Activated CD8-positive, alpha-beta memory T cell treated with anti-CD3 and anti-CD28 coated beads for 4 hours (primary cell): ENCODE measurements at regions not wholly inside any gene's neighbourhood (a gene's known extent, or its start where the extent isn't known, plus 50 kb on each side); places are given as distances from the start of the nearest gene placed in this dataset.
"Not testable (repeated sequence)": the region's sequence is repeated elsewhere in the genome, so short reads cannot be mapped to it uniquely, and the experiment has no call there.

Experiments used
- DNase-seq, 2 donors: peaks; one replicate each; pipeline ENCODE4 v3.0.0-alpha.2; 2020; ENCODE audit warnings: low read depth in 2 of 2

GRCh38 chr7:10767771-10768170 lies 205.9 kb upstream of the PHF14 start:
- no peak for DNase-seq

- no peak for DNase-seq
These were observed 203.5 kb upstream of the PHF14 start for GRCh38 chr7:10770176-10770575.

- no peak for DNase-seq
These were observed 200.2 kb upstream of the PHF14 start for GRCh38 chr7:10773430-10773829.

DNA sequence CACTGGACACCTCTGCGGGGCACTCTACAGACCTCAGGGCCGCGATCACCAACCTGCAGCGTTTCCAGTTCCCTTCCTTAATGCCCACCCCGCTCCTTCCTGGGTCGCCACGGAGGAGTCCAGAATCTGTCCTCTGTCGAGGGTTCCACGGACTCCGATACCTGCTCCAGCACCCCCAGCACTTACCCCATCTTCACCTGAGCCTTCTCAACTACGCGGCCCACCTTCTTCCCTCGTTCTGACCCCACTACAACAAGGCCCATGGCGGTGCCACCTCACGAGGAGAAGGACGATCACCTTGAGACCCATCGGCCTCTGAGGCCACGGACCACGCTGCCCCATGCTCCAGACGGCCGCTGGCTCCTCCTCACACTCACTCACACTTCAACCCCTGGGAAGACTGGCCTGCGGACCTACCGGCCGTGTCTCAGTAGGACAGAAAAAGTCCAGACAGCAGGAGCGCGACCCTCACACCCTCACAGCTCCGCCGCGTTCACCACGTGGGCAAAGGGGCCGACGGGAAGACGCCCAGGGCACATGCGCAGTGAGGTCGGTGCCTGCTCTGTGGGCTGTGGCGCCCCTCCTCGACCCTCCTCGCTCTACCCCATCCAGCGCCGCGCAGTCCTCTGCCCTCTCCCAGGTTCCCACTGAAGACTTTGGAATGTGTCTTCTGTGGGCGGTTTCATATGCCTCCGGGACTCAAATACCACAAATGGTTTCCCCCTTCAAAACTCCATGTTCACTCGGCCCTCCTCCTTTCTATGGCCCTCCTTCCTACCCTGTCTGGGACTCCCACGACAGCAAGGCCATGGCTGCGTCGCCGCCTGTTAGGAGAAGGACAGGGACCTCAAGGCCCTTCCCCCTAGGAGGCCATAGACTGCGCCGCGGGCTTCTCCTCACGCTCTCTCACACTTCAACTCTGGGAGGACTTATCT lies 193.9 kb upstream of the PHF14 start:
- DNase-seq, result no peak

DNA sequence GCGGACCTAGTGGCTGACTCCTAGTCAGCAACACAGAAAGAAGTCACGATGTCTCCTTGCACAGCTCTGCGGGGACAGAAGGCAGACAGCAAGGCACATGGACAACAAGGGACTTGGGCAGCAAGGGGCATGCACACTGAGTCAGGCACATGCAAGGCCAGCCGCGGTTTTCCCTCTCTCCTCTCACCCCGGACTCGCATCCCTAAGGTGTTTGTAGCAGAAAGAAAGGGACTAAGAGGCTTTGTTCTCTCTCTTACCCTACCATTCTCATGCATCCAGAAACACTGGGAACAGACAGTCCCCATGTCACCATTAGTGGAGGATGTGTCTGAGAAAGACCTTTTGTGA lies 193.3 kb upstream of the PHF14 start:
- no peak for DNase-seq

DNA sequence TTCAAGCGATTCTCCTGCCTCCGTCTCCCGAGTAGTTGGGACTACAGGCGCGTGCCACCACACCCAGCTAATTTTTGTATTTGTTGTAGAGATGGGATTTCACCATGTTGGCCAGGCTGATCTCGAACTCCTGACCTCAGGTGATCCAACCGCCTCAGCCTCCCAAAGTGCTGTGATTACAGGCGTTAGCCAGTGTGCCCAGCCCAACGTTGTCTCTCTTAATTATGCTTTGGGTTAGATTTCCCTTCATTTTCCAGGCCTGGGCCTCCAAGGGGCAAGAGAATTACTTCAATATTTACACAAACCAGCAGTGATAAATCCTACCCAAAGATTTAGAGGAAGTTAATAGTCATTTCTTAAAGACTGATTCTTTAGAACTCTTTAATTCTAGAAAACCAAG lies 186.7 kb upstream of the PHF14 start:
- not testable (repeated sequence) for DNase-seq

DNA sequence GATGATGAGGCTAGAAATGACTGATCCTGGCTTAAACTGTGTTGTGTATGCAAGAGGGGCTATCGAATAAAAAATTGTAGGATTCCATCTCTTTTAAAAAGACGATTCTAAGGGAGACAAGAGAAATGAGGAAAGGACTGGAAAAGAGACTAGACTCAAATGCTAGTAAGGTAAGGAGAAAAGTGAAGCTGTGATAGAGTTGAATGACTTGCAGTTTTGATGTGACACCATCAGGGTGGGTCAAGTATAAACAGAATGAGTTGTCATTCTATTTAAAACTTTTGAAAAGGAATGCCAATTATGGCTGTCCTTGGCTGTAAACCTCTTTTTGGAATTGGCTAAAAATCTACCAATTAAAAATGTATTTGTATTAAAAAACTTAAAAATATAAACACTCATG lies 184.5 kb upstream of the PHF14 start:
- DNase-seq, result no peak

DNA sequence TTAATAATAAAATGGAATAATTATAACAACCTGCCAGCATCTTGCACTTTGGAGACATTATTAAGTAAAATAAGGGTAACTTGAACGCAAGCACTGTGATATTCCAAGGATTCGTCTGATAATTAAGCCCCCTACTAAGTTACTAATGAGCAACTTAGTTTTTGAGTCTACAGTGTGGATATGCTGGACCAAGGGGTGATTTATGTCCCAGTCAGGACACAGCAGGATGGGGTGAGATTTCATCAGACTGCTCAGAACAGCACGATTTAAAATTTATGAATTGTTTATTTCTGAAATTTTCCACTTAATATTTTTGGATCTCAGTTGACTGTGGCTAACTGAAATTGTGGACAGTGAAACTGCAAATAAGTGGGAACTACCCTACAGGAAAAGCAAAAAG lies 182.8 kb upstream of the PHF14 start:
- DNase-seq, result no peak

DNA sequence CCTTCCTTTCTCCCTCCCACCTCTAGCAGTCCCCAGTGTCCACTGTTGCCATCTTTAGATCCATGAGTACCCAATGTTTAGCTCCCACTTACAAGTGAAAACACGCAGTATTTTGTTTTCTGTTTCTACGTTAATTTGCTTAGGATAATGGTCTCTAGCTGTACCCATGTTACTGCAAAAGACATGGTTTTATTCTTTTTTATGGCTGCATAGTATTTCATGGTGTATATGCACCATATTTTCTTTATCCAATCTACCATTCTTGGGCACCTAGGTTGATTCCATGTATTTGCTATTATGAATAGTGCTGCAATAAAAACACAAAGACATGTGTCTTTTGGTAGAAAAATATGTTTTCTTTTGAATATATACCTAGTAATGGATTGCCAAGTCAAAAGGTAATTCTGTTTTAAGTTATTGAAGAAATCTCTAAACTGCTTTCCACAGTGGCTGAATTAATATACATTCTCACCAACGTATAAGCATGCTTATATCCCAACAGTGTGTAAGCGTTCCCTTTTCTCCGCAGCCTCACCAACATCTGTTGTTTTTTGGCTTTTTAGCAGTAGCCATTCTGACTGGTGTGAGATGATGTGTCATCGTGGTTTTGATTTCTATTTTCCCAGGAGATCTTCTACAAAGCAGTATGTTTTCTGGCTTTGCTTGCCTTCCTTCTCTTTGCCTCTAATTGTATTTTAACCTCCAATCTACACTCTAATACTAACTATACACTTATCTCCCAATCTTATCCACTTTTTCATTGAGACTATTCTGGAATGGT lies 179.5 kb upstream of the PHF14 start:
- no peak for DNase-seq

GRCh38 chr7:10797157-10797556 lies 176.5 kb upstream of the PHF14 start:
- DNase-seq, result no peak

GRCh38 chr7:10798044-10798443 lies 175.6 kb upstream of the PHF14 start:
- DNase-seq, result no peak

GRCh38 chr7:10799475-10799874 lies 174.2 kb upstream of the PHF14 start:
- no peak for DNase-seq

- no peak for DNase-seq
These were observed 171.7 kb upstream of the PHF14 start for GRCh38 chr7:10802011-10802410.

DNA sequence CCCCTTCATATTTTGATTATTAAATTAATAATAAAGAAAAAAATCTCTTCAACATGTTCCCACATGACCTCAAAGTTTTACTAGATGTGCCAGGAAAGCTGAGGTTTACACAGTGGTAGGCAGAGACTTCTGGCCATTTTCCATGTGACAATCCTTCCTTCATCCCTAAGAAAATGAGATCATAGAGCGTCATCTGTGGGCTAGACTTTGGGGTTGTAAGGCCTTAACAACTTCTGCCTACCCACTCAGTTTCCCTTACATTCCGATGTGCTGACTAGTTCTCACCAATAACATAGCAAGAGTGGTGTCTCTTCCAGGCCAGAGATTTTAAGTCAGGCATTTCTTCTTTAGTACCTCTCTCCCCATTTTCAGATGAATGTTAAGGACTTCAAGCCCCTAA lies 171.1 kb upstream of the PHF14 start:
- no peak for DNase-seq

DNA sequence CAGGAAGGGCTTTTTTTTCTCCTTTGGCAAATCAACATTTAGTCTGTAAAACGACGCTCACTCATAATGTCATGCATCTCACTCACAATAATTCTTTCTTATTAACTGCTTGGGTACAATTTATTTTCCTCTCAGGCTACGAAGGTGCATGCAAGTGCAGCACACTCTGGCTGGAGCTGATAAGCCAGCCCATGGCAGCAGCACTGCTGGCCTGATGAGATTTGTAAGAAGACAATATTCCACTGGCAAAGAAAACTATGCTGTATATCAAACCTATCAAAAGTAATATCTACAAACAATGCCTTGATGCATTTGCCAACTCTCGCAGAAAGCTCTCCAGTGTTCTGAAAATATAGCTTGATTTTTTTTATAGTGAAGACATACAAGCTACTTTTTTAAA lies 170.0 kb upstream of the PHF14 start:
- DNase-seq, result no peak

- DNase-seq, result no peak
These were observed 168.9 kb upstream of the PHF14 start for GRCh38 chr7:10804770-10805169.

GRCh38 chr7:10815546-10815945 lies 158.1 kb upstream of the PHF14 start:
- DNase-seq, result no peak

DNA sequence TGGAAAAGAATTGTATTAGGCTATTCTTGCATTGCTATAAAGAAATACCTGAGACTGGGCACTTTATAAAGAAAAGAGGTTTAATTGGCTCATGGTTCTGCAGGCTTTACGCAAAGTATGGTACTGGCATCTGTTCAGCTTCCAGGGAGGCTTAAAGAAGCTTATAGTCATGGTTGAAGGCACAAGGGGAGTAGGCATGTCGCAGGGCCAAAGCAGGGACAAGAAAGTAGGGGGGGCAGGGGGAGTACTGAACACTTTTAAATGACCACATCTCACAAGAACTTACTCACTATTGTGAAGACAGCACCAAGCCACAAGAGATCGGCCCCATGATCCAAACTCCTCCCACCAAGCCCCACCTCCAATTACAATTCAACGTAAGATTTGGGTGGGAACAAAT lies 152.5 kb upstream of the PHF14 start:
- no peak for DNase-seq

- DNase-seq, result no peak
These were observed 149.5 kb upstream of the PHF14 start for GRCh38 chr7:10824154-10824553.

GRCh38 chr7:10838228-10838627 lies 135.4 kb upstream of the PHF14 start:
- DNase-seq, result no peak

- DNase-seq, result no peak
These were observed 128.4 kb upstream of the PHF14 start for GRCh38 chr7:10845225-10845624.

DNA sequence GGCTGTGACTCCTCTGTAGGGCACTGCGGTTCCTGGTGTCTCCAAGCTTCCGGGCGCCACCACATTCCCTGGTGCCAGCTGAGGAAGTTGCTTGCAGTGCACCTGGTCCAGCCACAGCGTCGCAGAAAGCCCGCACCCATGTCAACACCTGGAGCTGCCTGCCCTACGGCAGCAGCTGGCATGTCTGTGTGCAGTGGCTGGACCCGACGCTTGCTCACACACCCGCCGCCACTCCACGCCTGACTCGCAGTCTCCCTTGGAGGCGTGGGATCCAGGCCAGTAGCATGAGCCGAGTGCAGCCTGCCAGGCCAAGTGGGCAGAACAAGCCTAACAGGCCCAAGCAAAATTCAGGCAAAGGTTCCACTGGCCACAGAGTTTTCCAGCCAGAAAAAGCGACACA lies 118.1 kb upstream of the PHF14 start:
- no peak for DNase-seq

GRCh38 chr7:10860516-10860915 lies 113.2 kb upstream of the PHF14 start:
- no peak for DNase-seq
